Ishikawa (cell line): ENCODE measurements at regions not wholly inside any gene's neighbourhood (a gene's known extent, or its start where the extent isn't known, plus 50 kb on each side); places are given as distances from the start of the nearest gene placed in this dataset.

ENCODE experiments used
- CEBPB ChIP-seq: IDR thresholded peaks from 2 replicates; pipeline ENCODE4 v1.6.1; 2012
- CREB1 ChIP-seq: IDR thresholded peaks from 2 replicates; pipeline ENCODE4 v1.6.1; 2012; ENCODE audit warnings: low read depth
- EGR1 ChIP-seq: IDR thresholded peaks from 2 replicates; pipeline ENCODE4 v1.6.1; 2012
- EP300 ChIP-seq: IDR thresholded peaks from 2 replicates; pipeline ENCODE4 v1.6.1; 2012; ENCODE audit warnings: borderline replicate concordance
- FOXM1 ChIP-seq: IDR thresholded peaks from 2 replicates; pipeline ENCODE4 v1.6.1; 2012; ENCODE audit warnings: low read depth, borderline replicate concordance
- MAX ChIP-seq: IDR thresholded peaks from 2 replicates; pipeline ENCODE4 v1.6.1; 2012
- NFIC ChIP-seq: IDR thresholded peaks from 2 replicates; pipeline ENCODE4 v1.6.1; 2012
- RAD21 ChIP-seq: IDR thresholded peaks from 2 replicates; pipeline ENCODE4 v1.6.1; 2012; ENCODE audit warnings: low read depth
- REST ChIP-seq: IDR thresholded peaks from 2 replicates; pipeline ENCODE4 v1.6.1; 2012; ENCODE audit warnings: low read depth, mild to moderate bottlenecking
- TAF1 ChIP-seq: IDR thresholded peaks from 2 replicates; pipeline ENCODE4 v1.6.1; 2012; ENCODE audit warnings: low read depth, mild to moderate bottlenecking
- TCF12 ChIP-seq: IDR thresholded peaks from 2 replicates; pipeline ENCODE4 v1.6.1; 2012; ENCODE audit warnings: low read depth
- USF1 ChIP-seq: IDR thresholded peaks from 2 replicates; pipeline ENCODE4 v1.6.1; 2012
- YY1 ChIP-seq: IDR thresholded peaks from 2 replicates; pipeline ENCODE4 v1.6.1; 2012; ENCODE audit warnings: low read depth
- ZBTB7A ChIP-seq: IDR thresholded peaks from 2 replicates; pipeline ENCODE4 v1.6.1; 2012; ENCODE audit warnings: low read depth

GRCh38 chr7:46123756-46124343, 202.8 kb upstream of the IGFBP3 start:
- TF ChIP-seq NFIC (no peak), RAD21 (no peak), YY1 (no peak), MAX (no peak), TAF1 (no peak), USF1 (no peak), TCF12 (no peak), FOXM1 (no peak), ZBTB7A (no peak), REST (no peak), EP300 (no peak), CREB1 (no peak), CEBPB (no peak), EGR1 (no peak)
